Kidney (tissue), 13 donors: ENCODE measurements at regions not wholly inside any gene's neighbourhood (a gene's known extent, or its start where the extent isn't known, plus 50 kb on each side); places are given as distances from the start of the nearest gene placed in this dataset.

Experiments
- DNase-seq, 5 donors: peaks; one replicate each; pipeline ENCODE4 v3.0.0-alpha.2; 2013 to 2020
- FAIRE-seq: peaks from 2 replicates; lab custom pipeline; 2012; peaks lifted over from hg19 to GRCh38; lab: Jason Lieb, UNC
- H3K27ac ChIP-seq, 2 donors: one replicate each; pipeline ENCODE4 v1.7.0; 2013; ENCODE audit warnings: low read depth in 2 of 2, low read length in 2 of 2, inconsistent platforms in 1 of 2
- H3K27me3 ChIP-seq: one replicate; pipeline ENCODE4 v1.7.1; 2013; ENCODE audit warnings: low read length, inconsistent platforms; ENCODE audit not compliant: control insufficient read depth, insufficient read depth
- H3K36me3 ChIP-seq, 3 donors: one replicate each; pipeline versions ENCODE4 v1.7.0 to v1.7.1; 2013; ENCODE audit warnings: low read length in 3 of 3, control low read depth in 1 of 3, inconsistent platforms in 1 of 3; ENCODE audit not compliant: insufficient read depth in 3 of 3, control insufficient read depth in 2 of 3
- H3K4me1 ChIP-seq, 3 donors: one replicate each; pipeline versions ENCODE4 v1.7.0 to v1.7.1; 2013; ENCODE audit warnings: low read length in 3 of 3, inconsistent platforms in 1 of 3, low read depth in 1 of 3; ENCODE audit not compliant: control insufficient read depth in 2 of 3, insufficient read depth in 2 of 3
- H3K4me3 ChIP-seq, 3 donors: one replicate each; pipeline versions ENCODE4 v1.7.0 to v1.8.1; 2013; ENCODE audit warnings: low read length in 3 of 3, control low read depth in 1 of 3, inconsistent platforms in 1 of 3
- H3K9ac ChIP-seq, 3 donors: one replicate each; pipeline versions ENCODE4 v1.7.0 to v1.7.1; 2013; ENCODE audit warnings: low read length in 3 of 3, control low read depth in 1 of 3, inconsistent platforms in 1 of 3
- H3K9me3 ChIP-seq, 3 donors: one replicate each; pipeline versions ENCODE4 v1.7.0 to v1.7.1; 2013; ENCODE audit warnings: low read length in 3 of 3, control low read depth in 1 of 3, inconsistent platforms in 1 of 3; ENCODE audit not compliant: control insufficient read depth in 2 of 3, insufficient read depth in 1 of 3
- intact Hi-C: fragments of 100-400 bp; cut with DNase I; formaldehyde crosslinking; loops from one replicate; pipeline ENCODE4 v1.11.1; 2022
- TF ChIP-seq, protein P1 (sequence below): IDR thresholded peaks from 3 replicates; pipeline ENCODE4 v1.5.1; 2012; ENCODE audit warnings: mild to moderate bottlenecking, moderate library complexity, borderline replicate concordance; ENCODE audit not compliant: insufficient read depth; ENCODE audit errors: extremely low read depth
- donor health status: control.
- donor health status: control.
- donor health status: control.
- donor health status: control.
- donor health status: control.
- donor health status: DM: yes; HTN: yes; CAD: no.
- donor health status: Normal renal cell carcinoma (clear cell type).

GRCh38 chr14:65938738-65939137 is 526.2 kb downstream of the FUT8 start:
- DNase-seq: no peak
- H3K27ac ChIP-seq: no peak overlapping the region
- no peak for FAIRE-seq
- no peak overlapping the region for H3K4me3 ChIP-seq
- H3K9me3 ChIP-seq: no peaks in the 10 kb centered on the region
- intact Hi-C loops: no loop called here
- no peaks in the 10 kb centered on the region for H3K4me1 ChIP-seq
- TF ChIP-seq, protein P1, sequence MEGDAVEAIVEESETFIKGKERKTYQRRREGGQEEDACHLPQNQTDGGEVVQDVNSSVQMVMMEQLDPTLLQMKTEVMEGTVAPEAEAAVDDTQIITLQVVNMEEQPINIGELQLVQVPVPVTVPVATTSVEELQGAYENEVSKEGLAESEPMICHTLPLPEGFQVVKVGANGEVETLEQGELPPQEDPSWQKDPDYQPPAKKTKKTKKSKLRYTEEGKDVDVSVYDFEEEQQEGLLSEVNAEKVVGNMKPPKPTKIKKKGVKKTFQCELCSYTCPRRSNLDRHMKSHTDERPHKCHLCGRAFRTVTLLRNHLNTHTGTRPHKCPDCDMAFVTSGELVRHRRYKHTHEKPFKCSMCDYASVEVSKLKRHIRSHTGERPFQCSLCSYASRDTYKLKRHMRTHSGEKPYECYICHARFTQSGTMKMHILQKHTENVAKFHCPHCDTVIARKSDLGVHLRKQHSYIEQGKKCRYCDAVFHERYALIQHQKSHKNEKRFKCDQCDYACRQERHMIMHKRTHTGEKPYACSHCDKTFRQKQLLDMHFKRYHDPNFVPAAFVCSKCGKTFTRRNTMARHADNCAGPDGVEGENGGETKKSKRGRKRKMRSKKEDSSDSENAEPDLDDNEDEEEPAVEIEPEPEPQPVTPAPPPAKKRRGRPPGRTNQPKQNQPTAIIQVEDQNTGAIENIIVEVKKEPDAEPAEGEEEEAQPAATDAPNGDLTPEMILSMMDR: no peak
- no peaks in the 10 kb centered on the region for H3K27me3 ChIP-seq
- H3K9ac ChIP-seq: no peak overlapping the region
- no peaks in the 10 kb centered on the region for H3K36me3 ChIP-seq

DNA sequence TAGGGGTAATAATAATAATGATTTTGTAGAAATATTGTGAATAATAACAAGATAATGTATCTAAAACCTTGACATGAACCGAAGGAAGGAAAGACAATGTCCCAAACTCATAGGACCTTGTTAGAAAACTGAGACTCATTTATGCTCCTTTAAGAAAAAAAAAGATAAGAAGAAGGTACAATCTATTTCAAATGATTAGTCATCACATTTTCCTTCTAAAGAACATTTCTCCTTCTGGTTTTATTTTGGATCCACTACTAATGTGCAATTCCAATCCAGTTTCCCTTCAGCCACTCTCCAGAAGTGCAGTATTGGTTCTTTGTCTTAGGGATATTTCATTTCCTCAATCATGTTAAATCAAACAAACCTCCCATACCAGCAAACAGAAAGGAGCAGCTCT is 526.7 kb downstream of the FUT8 start:
- no peak for DNase-seq
- Histone ChIP-seq H3K27me3 (no peaks in the 10 kb centered on the region), H3K9me3 (no peaks in the 10 kb centered on the region), H3K9ac (no peak overlapping the region), H3K36me3 (no peaks in the 10 kb centered on the region), H3K4me1 (no peaks in the 10 kb centered on the region), H3K4me3 (no peak overlapping the region), H3K27ac (no peak overlapping the region)
- TF ChIP-seq, protein P1: no peak
- intact Hi-C loops: no loop called here
- FAIRE-seq: no peak

GRCh38 chr14:65940056-65940735 is 527.7 kb downstream of the FUT8 start:
- intact Hi-C loops: no loop called here
- TF ChIP-seq, protein P1: no peak
- H3K27me3 ChIP-seq: no peaks in the 10 kb centered on the region
- no peak for FAIRE-seq
- no peaks in the 10 kb centered on the region for H3K9me3 ChIP-seq
- H3K36me3 ChIP-seq: no peaks in the 10 kb centered on the region
- no peak for DNase-seq
- no peak overlapping the region for H3K27ac ChIP-seq
- no peak overlapping the region for H3K9ac ChIP-seq
- H3K4me1 ChIP-seq: no peaks in the 10 kb centered on the region
- no peak overlapping the region for H3K4me3 ChIP-seq

DNA sequence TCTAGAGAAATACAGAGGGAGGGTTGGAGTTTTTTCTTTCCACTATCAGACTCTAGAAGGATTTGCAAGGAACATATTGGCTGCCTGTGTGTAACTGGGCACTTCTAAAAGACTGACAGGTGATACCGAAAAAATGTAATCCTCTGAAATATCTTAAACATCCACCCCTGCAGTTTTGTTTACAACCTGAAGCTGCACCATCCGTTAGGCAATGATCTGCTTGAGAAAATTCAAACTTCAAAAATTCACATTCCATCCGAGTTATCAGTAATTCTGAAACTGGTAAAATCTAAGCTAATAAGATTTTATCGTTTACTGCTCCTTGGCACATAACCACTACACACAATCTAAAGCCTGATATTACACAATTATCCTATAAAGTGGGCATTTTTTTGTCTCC is 528.6 kb downstream of the FUT8 start:
- DNase-seq (no peak), FAIRE-seq (no peak)
- Histone ChIP-seq H3K27me3 (no peaks in the 10 kb centered on the region), H3K9me3 (no peaks in the 10 kb centered on the region), H3K27ac (no peak overlapping the region), H3K4me3 (no peak overlapping the region), H3K4me1 (no peaks in the 10 kb centered on the region), H3K9ac (no peak overlapping the region), H3K36me3 (no peaks in the 10 kb centered on the region)
- intact Hi-C loops: no loop called here
- TF ChIP-seq, protein P1: no peak
